GM21367 (cell line): ENCODE measurements at regions not wholly inside any gene's neighbourhood (a gene's known extent, or its start where the extent isn't known, plus 50 kb on each side); places are given as distances from the start of the nearest gene placed in this dataset.

Source experiments
- ATAC-seq: cut with Tn5 transposase; IDR thresholded peaks from one replicate; pipeline ENCODE4 v1.9.1; 2021; ENCODE audit not compliant: unreplicated experiment

- ATAC-seq: no peak
Measured at GRCh38 chr15:81442454-81442853, 68.4 kb upstream of the TMC3 start.

GRCh38 chr15:81434851-81435250 is 60.8 kb upstream of the TMC3 start:
- ATAC-seq: no peak

GRCh38 chr15:81433462-81433861 is 59.4 kb upstream of the TMC3 start:
- ATAC-seq: no peak

- no peak for ATAC-seq
Measured at GRCh38 chr15:81432179-81432578, 58.2 kb upstream of the TMC3 start.

GRCh38 chr15:81427176-81427575 is 53.2 kb upstream of the TMC3 start:
- no peak for ATAC-seq

GRCh38 chr15:81425905-81426304 is 51.9 kb upstream of the TMC3 start:
- no peak for ATAC-seq
